HG03378 (cell line): ENCODE measurements at regions not wholly inside any gene's neighbourhood (a gene's known extent, or its start where the extent isn't known, plus 50 kb on each side); places are given as distances from the start of the nearest gene placed in this dataset.
"Not testable (repeated sequence)": the region's sequence is repeated elsewhere in the genome, so short reads cannot be mapped to it uniquely, and the experiment has no call there.

Experiments used
- ATAC-seq: cut with Tn5 transposase; IDR thresholded peaks from one replicate; pipeline ENCODE4 v1.9.1; 2021; ENCODE audit warnings: mild to moderate bottlenecking, moderate library complexity; ENCODE audit not compliant: unreplicated experiment

DNA sequence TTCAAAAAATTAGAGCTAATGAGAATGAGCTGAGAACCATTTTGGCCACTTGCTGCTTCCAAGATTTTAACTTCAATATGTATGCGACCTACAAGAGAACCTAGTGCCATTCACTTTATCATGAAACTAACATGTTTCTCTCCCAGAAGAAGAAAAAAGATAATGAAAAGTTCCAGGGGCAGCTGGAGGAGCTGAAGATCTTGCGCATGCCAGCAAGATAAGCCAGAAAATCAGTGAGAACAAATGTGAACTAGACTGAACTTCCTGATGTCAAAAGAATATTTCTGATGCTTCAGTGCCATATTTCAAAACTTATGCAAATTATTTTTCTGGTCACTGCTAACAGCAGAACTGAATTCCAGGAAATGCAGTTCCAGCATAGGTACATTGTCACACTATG, 1265.1 kb downstream of the BRINP3 start:
- no peak for ATAC-seq

GRCh38 chr1:189216886-189217285, 1260.8 kb downstream of the BRINP3 start:
- ATAC-seq = no peak

DNA sequence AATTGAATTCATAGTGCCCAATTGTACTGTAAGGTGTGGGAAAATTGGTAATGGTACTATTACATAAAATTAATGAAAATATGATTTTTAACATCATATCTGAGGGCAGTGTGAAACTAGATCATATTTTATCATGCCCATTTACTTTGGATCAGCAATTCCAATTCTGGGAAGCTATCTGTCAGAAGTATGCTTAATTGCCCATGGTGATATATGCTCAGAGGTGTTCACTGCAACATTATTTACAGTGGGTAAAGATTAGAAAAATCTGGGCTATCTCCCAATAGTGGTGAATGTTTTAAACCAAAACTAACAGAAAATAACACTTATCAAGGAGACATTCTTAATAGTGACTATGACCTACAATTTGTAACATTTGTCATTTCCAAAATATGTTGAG, 1260.0 kb downstream of the BRINP3 start:
- ATAC-seq = no peak

- no peak for ATAC-seq
Observed at GRCh38 chr1:189220750-189221149, 1256.9 kb downstream of the BRINP3 start.

- ATAC-seq = not testable (repeated sequence)
Observed at GRCh38 chr1:189225794-189226145, 1251.9 kb downstream of the BRINP3 start.

DNA sequence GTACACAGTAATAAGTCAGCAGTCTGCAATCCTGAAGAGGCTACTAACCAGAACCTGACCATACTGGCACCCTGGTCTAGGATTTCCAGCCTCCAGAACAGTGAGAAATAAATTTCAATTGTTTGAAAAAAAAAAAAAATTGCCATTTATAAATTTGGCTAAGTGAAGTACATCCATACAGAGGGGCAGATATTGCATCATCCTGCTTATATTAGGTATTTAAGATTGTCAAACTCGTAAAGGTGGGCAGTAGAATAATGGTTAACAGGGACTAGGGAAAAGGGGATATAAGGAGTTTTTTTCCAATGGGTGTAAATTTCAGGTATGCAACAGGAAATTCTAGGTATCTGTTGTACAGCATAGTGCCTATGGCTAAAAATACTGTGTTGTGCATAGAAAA, 1250.9 kb downstream of the BRINP3 start:
- ATAC-seq = no peak

DNA sequence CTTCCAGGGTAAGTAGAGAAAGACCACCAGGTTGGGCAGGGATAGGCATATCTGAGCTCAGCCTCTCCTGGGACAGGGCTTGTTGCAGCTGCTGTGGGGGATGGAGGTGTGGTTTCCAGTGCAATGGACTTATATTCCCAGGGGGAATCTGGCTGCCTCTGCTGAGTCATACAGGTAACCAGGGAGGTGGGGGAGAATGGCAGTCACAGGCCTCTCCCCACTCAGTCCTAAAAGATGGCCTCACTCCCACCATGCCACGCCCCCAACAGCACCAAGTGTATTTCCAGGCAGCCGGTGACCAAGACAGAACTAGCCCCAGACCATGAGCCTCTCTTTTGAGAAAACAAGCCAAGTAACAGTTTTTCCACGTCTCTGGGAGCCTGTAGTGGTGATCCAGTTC, 1240.7 kb downstream of the BRINP3 start:
- ATAC-seq = no peak

DNA sequence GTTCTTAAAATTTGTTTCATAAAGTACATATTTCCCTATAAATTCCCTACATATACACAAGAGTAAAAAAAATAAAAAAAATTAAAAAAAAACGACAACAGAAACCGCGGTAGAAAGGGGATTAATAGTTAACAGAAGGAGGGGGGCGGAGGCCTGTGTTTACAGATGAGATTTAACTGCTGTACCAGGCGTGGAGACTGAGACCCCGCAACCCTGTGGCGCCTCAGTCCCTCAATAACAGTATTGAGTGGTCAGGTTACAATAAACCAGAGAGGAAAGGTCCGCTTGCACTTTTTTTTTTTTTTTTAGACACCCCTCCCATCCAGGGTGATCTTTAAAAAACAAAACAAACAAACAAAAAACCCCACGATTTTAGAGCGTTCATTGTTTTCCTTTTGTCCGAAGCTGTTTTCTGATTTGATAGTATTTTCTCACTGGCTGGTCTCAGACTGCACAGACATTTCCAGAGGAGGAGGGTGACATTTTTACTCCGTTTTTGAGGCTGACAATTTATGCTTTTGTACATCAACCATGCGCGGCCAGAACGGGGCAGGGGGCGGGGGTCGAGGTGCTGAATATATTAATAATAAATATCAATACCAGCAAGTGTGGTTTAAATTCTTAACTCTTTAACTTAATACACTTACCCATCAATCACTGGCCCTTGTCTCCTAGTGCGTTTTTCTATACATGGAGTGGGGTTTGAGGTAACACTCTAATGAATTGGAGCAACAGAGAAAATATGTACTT, 1223.9 kb downstream of the BRINP3 start:
- no peak for ATAC-seq

DNA sequence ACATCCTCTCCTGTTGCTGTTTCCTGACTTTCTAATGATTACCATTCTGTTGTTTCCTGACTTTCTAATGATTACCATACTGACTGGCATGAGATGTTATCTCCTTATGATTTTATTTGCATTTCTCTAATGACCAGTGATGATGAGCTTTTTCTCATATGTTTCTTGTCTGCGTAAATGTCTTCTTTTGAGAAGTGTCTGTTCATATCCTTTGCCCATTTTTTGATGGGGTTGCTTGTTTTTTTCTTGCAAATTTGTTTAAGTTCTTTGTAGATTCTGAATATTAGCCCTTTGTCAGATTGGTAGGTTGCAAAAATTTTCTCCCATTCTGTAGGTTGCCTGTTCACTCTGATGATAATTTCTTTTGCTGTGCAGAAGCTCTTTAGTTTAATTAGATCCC, 1216.5 kb downstream of the BRINP3 start:
- not testable (repeated sequence) for ATAC-seq

DNA sequence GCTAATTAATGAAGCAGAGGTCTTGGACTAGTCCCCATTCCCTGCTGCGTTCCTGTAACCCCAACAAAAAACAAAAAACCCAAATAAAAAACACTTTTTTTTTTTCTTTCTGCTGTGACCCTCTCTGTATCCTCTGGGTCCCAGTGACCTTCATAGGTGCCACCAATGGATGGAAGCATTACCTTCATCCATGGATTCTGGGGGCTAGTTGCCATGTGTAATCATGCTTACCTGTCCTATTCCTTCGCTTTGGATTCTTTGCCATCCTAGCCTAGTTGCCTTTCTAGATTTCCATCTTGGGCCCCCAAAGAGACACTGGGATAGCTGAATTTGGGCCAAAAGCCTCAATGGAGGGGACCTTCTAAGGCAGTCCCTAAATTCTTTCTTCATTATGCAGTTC, 1208.7 kb downstream of the BRINP3 start:
- ATAC-seq = no peak

GRCh38 chr1:189274267-189274666, 1203.4 kb downstream of the BRINP3 start:
- ATAC-seq = no peak

DNA sequence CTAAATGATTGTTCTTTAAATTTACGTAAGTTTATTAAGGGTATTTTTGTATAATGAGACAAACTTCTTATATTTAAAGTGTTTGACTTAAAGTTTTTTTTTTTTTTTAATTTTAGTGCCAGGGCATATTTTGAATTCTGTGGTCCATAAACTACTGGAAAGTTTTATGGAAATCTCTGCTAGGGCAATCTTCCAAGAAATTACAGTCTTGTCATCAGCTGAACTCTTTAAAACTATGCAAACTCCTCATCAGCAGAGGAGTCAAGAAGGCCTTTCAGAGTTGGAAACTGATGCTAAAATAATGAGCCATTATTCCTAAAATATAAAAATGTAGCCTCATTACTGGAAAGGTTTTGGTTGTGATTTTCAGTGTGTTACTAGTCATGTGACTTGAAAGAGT, 1201.9 kb downstream of the BRINP3 start:
- ATAC-seq = no peak

- ATAC-seq = no peak
Observed at GRCh38 chr1:189289346-189289745, 1188.3 kb downstream of the BRINP3 start.

GRCh38 chr1:189301235-189301634, 1176.4 kb downstream of the BRINP3 start:
- no peak for ATAC-seq

- ATAC-seq = no peak
Observed at GRCh38 chr1:189305279-189305678, 1172.4 kb downstream of the BRINP3 start.

DNA sequence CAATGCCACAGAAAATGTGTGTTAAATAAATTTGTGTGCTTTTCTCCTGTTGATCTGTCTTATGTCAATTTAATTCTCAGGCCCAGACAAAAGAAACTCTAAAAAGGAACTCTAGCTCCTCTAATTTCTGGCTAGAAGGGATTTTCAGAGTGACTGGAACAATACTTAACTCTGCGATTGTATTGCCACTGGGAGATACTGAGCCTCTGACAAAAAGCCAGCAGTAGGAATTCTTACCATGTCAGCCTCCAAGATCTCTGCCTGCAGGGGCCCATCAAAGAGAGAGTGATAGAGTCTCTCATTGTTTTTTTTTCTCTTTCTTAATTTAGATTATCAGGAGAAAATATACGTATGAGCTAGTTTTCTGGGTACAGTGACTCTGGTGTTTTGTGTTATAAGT, 1165.7 kb downstream of the BRINP3 start:
- ATAC-seq = no peak

DNA sequence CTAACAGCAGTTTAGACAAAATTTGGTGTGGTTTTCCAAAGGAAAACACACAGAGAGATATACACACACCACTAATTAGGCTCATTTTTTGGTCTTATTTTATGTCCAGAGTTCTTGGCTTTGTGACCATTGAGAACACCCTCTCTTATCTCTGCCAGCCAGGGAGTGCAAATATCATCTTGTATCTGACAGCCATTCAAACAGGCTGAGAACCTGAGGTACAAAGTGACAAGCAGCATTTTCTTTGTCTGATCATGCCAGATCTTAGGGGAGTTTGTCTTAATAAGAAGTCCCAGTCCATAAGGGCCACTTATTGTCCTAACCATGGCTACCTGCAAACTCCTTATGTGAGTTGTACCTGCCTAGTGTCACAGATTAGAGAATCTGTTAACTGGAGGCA, 1165.2 kb downstream of the BRINP3 start:
- no peak for ATAC-seq

- no peak for ATAC-seq
Observed at GRCh38 chr1:189313488-189313887, 1164.2 kb downstream of the BRINP3 start.

DNA sequence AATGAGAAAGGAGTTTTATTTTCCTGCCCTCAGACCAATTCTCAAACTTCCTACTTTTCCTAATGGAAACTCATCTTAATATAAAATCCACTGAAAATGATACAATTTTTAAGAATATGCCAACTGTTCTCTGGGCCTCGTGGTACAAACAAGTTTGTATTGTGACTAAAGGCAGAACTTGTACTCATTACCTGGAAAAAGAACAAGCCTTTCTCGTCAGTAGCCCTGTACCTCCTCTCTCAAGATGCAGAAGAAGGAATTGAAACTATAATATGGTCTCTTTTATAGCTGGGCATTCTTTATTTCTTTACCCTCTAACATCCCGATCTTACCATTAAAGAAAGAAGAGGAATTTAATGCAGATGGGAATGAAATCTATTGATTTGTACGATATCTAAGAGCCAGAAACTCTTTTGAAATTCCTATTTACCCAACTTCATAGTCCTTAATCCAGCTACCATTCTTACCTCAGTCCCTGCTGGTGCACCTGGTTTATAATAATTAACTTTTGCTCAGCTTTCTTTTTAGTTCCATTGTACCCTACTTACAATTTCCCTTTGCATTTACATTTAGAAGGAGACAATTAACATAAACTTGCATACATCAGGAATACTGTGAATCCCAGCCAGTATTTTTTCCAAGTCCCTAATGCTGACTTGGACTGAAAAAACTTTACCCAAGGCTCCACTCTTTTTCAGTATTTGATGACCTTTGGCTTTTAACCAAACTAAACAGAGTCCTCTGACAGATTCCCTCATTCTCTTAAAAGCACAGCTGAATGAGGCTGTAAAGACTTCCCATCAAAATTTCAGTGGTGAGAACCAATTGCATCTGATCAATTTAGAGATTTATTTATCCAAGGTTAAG, 1162.4 kb downstream of the BRINP3 start:
- no peak for ATAC-seq

DNA sequence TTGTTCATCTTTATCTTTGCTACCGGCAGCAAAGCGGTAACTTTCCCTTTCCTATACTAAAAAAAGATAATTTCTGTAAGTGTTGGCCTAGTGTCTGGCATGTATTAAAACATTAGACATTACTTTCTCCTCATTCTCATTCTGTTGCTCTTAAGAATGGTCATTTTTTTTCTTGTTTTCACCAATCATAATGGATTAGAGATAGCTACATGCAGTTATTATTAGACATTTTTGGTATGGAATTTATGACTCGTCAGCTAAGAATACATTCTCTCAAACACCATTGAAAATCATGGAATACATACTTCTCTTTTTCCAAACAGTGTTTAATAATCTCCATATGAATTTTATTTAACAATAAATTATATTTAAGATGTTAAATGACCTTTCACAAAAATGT, 1154.6 kb downstream of the BRINP3 start:
- ATAC-seq = no peak

DNA sequence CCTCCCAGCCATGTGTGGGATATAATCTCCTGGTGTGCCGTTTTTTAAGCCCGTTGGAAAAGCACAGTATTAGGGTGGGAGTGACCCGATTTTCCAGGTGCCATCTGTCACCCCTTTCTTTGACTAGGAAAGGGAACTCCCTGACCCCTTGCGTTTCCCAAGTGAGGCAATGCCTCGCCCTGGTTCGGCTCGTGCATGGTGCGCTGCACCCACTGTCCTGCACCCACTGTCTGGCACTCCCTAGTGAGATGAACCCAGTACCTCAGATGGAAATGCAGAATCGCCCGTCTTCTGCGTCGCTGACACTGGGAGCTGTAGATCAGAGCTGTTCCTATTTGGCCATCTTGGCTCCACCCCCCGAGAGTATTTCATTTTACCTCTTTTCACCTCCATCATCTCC, 1146.6 kb downstream of the BRINP3 start:
- ATAC-seq = not testable (repeated sequence)
